NT2/D1 (cell line): ENCODE measurements at regions not wholly inside any gene's neighbourhood (a gene's known extent, or its start where the extent isn't known, plus 50 kb on each side); places are given as distances from the start of the nearest gene placed in this dataset.

Source experiments
- SUZ12 ChIP-seq: IDR thresholded peaks from 2 replicates; pipeline ENCODE4 v1.6.1; 2011; ENCODE audit not compliant: insufficient read length, insufficient read depth; ENCODE audit errors: extremely low read depth
- YY1 ChIP-seq: IDR thresholded peaks from 2 replicates; pipeline ENCODE4 v1.6.1; 2011; ENCODE audit not compliant: insufficient read length, insufficient read depth
- ZNF274 ChIP-seq: IDR thresholded peaks from 2 replicates; pipeline ENCODE4 v1.6.1; 2011; ENCODE audit warnings: mild to moderate bottlenecking, low read depth, low read length

DNA sequence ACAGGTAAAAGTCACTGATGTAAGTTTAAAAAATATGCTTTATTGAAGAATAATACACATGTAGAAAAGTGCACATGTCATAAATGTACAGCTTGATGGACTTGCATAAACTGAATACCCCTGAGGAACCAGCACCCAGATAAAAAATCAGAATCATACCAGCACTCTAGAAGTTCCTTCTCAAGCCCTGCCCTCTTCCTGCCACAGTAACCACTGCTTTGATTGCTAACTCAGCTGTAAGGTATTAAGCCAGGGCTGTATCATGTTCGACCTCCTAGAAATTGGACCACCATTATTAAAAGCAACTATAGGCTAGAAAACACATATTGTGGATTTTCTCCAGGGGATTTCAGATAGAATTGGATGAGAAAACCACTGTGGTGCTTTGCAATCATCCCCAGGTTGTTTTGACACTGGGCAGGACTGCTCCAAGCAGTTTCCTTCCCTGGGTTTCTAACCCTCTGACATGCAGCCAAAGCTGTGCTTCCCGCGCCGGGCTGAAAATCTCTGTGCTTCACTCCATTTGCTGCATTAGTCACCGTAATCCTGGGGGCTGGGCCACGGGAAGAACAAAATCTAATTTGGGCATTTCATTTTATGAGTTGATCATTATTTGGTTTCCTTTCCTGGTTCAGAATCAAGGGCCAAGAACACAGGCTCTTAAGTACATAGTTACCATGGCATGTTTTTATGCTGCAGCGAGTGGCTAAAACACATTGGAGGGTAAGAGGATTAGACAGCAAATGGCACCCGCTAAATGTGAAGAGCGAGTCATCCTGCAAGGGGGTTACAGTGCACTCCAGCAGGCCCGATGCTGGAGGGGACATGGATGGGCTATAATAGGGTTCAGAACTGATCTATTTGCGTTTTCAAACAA lies 139.4 kb upstream of the IL12B start:
- TF ChIP-seq ZNF274 (no peak), YY1 (no peak), SUZ12 (no peak)
